SK-N-SH (cell line): ENCODE measurements at regions not wholly inside any gene's neighbourhood (a gene's known extent, or its start where the extent isn't known, plus 50 kb on each side); places are given as distances from the start of the nearest gene placed in this dataset.

Source experiments
- CTCF ChIA-PET: fragments of 300-600, 350-600 bp; formaldehyde crosslinking; extraction: SDS; loops from one replicate; lab custom pipeline; 2021; lab: Yijun Ruan, JAX
- POLR2A ChIA-PET: fragments of 350-600 bp; sonication (Branson Sonifier 250); formaldehyde crosslinking; extraction: SDS; loops from one replicate; lab custom pipeline; 2020; ENCODE audit warnings: antibody characterized with exemption, inconsistent platforms; lab: Yijun Ruan, JAX
- DNase-seq: peaks from one replicate; pipeline ENCODE4 v3.0.0; 2012
- H2AFZ ChIP-seq: fragments of 200-600 bp; sonication (generic); 2 replicates; pipeline ENCODE4 v1.8.1; 2016; ENCODE audit warnings: antibody characterized with exemption, mild to moderate bottlenecking, low read depth
- H3F3A ChIP-seq: fragments of 200-600 bp; sonication (generic); replicated peaks from 2 replicates; pipeline ENCODE3; 2016; ENCODE audit warnings: antibody characterized with exemption, mild to moderate bottlenecking; ENCODE audit not compliant: insufficient read depth
- H3K27ac ChIP-seq, 2 experiments: fragments of 200-500 bp in 1 of 2; fragments of 200-600 bp in 1 of 2; sonication (Bioruptor generic) in 1 of 2; sonication (generic), shearing (Covaris generic) in 1 of 2; 2 replicates each; pipeline versions ENCODE4 v1.5.1 to v1.6.1; 2014 to 2016; ENCODE audit warnings: low read depth in 2 of 2, inconsistent platforms in 1 of 2, low read length in 1 of 2, mild to moderate bottlenecking in 1 of 2, mixed read lengths in 1 of 2
- H3K27me3 ChIP-seq: fragments of 200-600 bp; sonication (generic), shearing (Covaris generic); 2 replicates; pipeline ENCODE4 v1.6.1; 2016; ENCODE audit warnings: mixed run types; ENCODE audit not compliant: insufficient read depth
- H3K36me3 ChIP-seq, 2 experiments: fragments of 200-500 bp in 1 of 2; fragments of 200-600 bp in 1 of 2; sonication (Bioruptor generic) in 1 of 2; sonication (generic) in 1 of 2; replicated peaks in 1 of 2; 2 replicates each; pipeline versions ENCODE3 to v1.5.1; 2014 to 2016; ENCODE audit warnings: low read length in 1 of 2, mild to moderate bottlenecking in 1 of 2; ENCODE audit not compliant: insufficient read depth in 2 of 2, control insufficient read depth in 1 of 2
- H3K4me1 ChIP-seq, 2 experiments: fragments of 200-500 bp in 1 of 2; fragments of 200-600 bp in 1 of 2; sonication (Bioruptor generic) in 1 of 2; sonication (generic), shearing (Covaris generic) in 1 of 2; 2 replicates each; pipeline versions ENCODE4 v1.5.1 to v1.6.1; 2014 to 2016; ENCODE audit warnings: low read depth in 1 of 2, low read length in 1 of 2, mixed run types in 1 of 2; ENCODE audit not compliant: insufficient read depth in 2 of 2, control insufficient read depth in 1 of 2
- H3K4me2 ChIP-seq: fragments of 200-600 bp; sonication (generic), shearing (Covaris generic); 2 replicates; pipeline ENCODE4 v1.6.1; 2017; ENCODE audit warnings: mixed run types
- H3K4me3 ChIP-seq, 2 experiments: fragments of 200-500 bp in 1 of 2; fragments of 200-600 bp in 1 of 2; sonication (Bioruptor generic) in 1 of 2; sonication (generic), shearing (Covaris generic) in 1 of 2; 2 replicates each; pipeline versions ENCODE4 v1.5.1 to v1.8.1; 2014 to 2016; ENCODE audit warnings: low read depth in 2 of 2, inconsistent platforms in 1 of 2, low read length in 1 of 2, mild to moderate bottlenecking in 1 of 2, mixed read lengths in 1 of 2, moderate library complexity in 1 of 2
- H3K79me2 ChIP-seq: fragments of 200-600 bp; sonication (generic); 2 replicates; pipeline ENCODE4 v1.8.1; 2017; ENCODE audit warnings: mild to moderate bottlenecking; ENCODE audit not compliant: insufficient read depth
- H3K9ac ChIP-seq: fragments of 200-600 bp; sonication (generic); 2 replicates; pipeline ENCODE4 v1.6.1; 2017; ENCODE audit warnings: mixed run types
- H3K9me2 ChIP-seq: fragments of 200-600 bp; sonication (generic); 2 replicates; pipeline ENCODE4 v1.6.1; 2017; ENCODE audit warnings: mixed run types
- H3K9me3 ChIP-seq: fragments of 200-600 bp; sonication (generic); 2 replicates; pipeline ENCODE4 v1.6.1; 2017; ENCODE audit warnings: mixed run types, mild to moderate bottlenecking, moderate library complexity
- H4K20me1 ChIP-seq: fragments of 200-600 bp; sonication (generic); 2 replicates; pipeline ENCODE4 v1.6.1; 2017; ENCODE audit warnings: mild to moderate bottlenecking, mixed run types; ENCODE audit not compliant: insufficient read depth
- CTCF ChIP-seq: fragments of 200-600 bp; sonication (generic); IDR thresholded peaks from 2 replicates; pipeline ENCODE4 v1.6.1; 2017; ENCODE audit warnings: antibody characterized with exemption, mild to moderate bottlenecking, moderate library complexity
- ELF1 ChIP-seq: IDR thresholded peaks from 2 replicates; pipeline ENCODE4 v1.4.0; 2012
- EP300 ChIP-seq, 2 experiments: IDR thresholded peaks; 2 replicates each; pipeline versions ENCODE4 v1.4.0 to v1.6.1; 2012; ENCODE audit warnings: borderline replicate concordance in 1 of 2, low read depth in 1 of 2, low read length in 1 of 2
- FOSL2 ChIP-seq: IDR thresholded peaks from 2 replicates; pipeline ENCODE4 v1.4.0; 2012; ENCODE audit warnings: low read depth, mild to moderate bottlenecking, moderate library complexity, borderline replicate concordance
- FOXJ3 ChIP-seq: sonication (generic); formaldehyde crosslinking; IDR thresholded peaks from 2 replicates; pipeline ENCODE4 v1.5.1; 2020; ENCODE audit warnings: mild to moderate bottlenecking, missing genetic modification reagents
- FOXM1 ChIP-seq: IDR thresholded peaks from 2 replicates; pipeline ENCODE4 v1.4.0; 2012; ENCODE audit warnings: low read depth, mild to moderate bottlenecking
- GATA2 ChIP-seq: sonication (generic); formaldehyde crosslinking; IDR thresholded peaks from 2 replicates; pipeline ENCODE4 v1.5.0; 2020; ENCODE audit warnings: mild to moderate bottlenecking, missing genetic modification reagents
- IRF3 ChIP-seq: fragments of 150-350 bp; IDR thresholded peaks from 2 replicates; pipeline ENCODE4 v1.6.1; 2016; ENCODE audit warnings: mild to moderate bottlenecking, low read depth, low read length
- MEF2A ChIP-seq: IDR thresholded peaks from 2 replicates; pipeline ENCODE4 v1.4.0; 2012; ENCODE audit warnings: low read depth, borderline replicate concordance
- MXI1 ChIP-seq: IDR thresholded peaks from 2 replicates; pipeline ENCODE4 v1.6.1; 2012; ENCODE audit warnings: mild to moderate bottlenecking, low read depth, low read length, improper control_type of control experiment
- PBX3 ChIP-seq: IDR thresholded peaks from 2 replicates; pipeline ENCODE4; 2012
- POLR2AphosphoS5 ChIP-seq: IDR thresholded peaks from 2 replicates; pipeline ENCODE4 v1.6.1; 2012; ENCODE audit warnings: low read depth, low read length
- REST ChIP-seq: IDR thresholded peaks from 2 replicates; pipeline ENCODE4 v1.6.1; 2012; ENCODE audit warnings: mild to moderate bottlenecking, low read depth, low read length, moderate library complexity
- RFX5 ChIP-seq: IDR thresholded peaks from 2 replicates; pipeline ENCODE4 v1.6.1; 2012; ENCODE audit warnings: mild to moderate bottlenecking, improper control_type of control experiment, low read length
- SIN3A ChIP-seq: IDR thresholded peaks from 2 replicates; pipeline ENCODE4 v1.6.1; 2012; ENCODE audit warnings: low read depth, mild to moderate bottlenecking, low read length, moderate library complexity, borderline replicate concordance
- SMC3 ChIP-seq: IDR thresholded peaks from 2 replicates; pipeline ENCODE4 v1.6.1; 2012; ENCODE audit warnings: low read depth, low read length, improper control_type of control experiment
- TCF12 ChIP-seq: IDR thresholded peaks from 2 replicates; pipeline ENCODE4 v1.4.0; 2012
- TEAD4 ChIP-seq: IDR thresholded peaks from 2 replicates; pipeline ENCODE4 v1.4.0; 2012; ENCODE audit warnings: mild to moderate bottlenecking, borderline replicate concordance; ENCODE audit not compliant: insufficient read depth
- USF2 ChIP-seq: fragments of 150-350 bp; IDR thresholded peaks from 2 replicates; pipeline ENCODE4 v1.6.1; 2017; ENCODE audit warnings: antibody characterized with exemption, low read length, low read depth, borderline replicate concordance
- YY1 ChIP-seq: IDR thresholded peaks from 2 replicates; pipeline ENCODE4 v1.4.0; 2012; ENCODE audit warnings: low read depth, mild to moderate bottlenecking
- ZBTB33 ChIP-seq: IDR thresholded peaks from 2 replicates; pipeline ENCODE4 v1.4.0; 2012; ENCODE audit warnings: low read depth, borderline replicate concordance
- WGBS: methylation state at CpG from one replicate; pipeline ENCODE4 v1.1.6; 2017; ENCODE audit warnings: low lambda C conversion rate; 5-methylcytosine and 5-hydroxymethylcytosine counted together

- TF ChIP-seq USF2: no peak
Observed at GRCh38 chr2:58876126-58876525, 635.0 kb upstream of the FANCL start (continued).

GRCh38 chr2:58875436-58875835 lies 634.3 kb upstream of the FANCL start:
- no peak for TF ChIP-seq MXI1
- no peak for TF ChIP-seq TEAD4
- TF ChIP-seq FOSL2: no peak
- no peak for TF ChIP-seq PBX3
- no peak for TF ChIP-seq GATA2 (CRISPR knock-in tag)
- no peak for TF ChIP-seq SIN3A
- TF ChIP-seq FOXM1: no peak
- TF ChIP-seq CTCF: no peak
- no peak for TF ChIP-seq MEF2A
- TF ChIP-seq TCF12: no peak
- no peak for TF ChIP-seq FOXJ3 (CRISPR knock-in tag)
- no peak for TF ChIP-seq REST
- no peak for TF ChIP-seq EP300 (IDR thresholded peaks at IDR 0.05; ENCODE audit: borderline replicate concordance in 1 of 2, low read depth in 1 of 2, low read length in 1 of 2)
- TF ChIP-seq IRF3: no peak
- TF ChIP-seq SMC3: no peak
- no peak for TF ChIP-seq ELF1
- TF ChIP-seq ZBTB33: no peak
- TF ChIP-seq YY1: no peak
- no peak for TF ChIP-seq POLR2AphosphoS5
- TF ChIP-seq RFX5: no peak
- TF ChIP-seq, all 33 proteins: peak for 0
- no peaks in the 10 kb centered on the region for H3K4me1 ChIP-seq
- no peak overlapping the region for H3K4me2 ChIP-seq
- H3K36me3 ChIP-seq: no peaks in the 10 kb centered on the region
- H2AFZ ChIP-seq: no peak overlapping the region
- CTCF ChIA-PET: no interaction called here
- no peak for DNase-seq
- H3K9ac ChIP-seq: no peak overlapping the region
- no peaks in the 10 kb centered on the region for H4K20me1 ChIP-seq
- POLR2A ChIA-PET: no interaction called here
- H3K79me2 ChIP-seq: no peaks in the 10 kb centered on the region
- H3K27me3 ChIP-seq: no peaks in the 10 kb centered on the region
- no peak overlapping the region for H3K27ac ChIP-seq
- no peaks in the 10 kb centered on the region for H3K9me2 ChIP-seq
- no peak overlapping the region for H3K4me3 ChIP-seq
- no peaks in the 10 kb centered on the region for H3F3A ChIP-seq
- WGBS: 13% methylated on average over 4 of the region's 4 CpGs
- no peaks in the 10 kb centered on the region for H3K9me3 ChIP-seq
